Cardiac muscle cell (in vitro differentiated cells and primary cell): ENCODE measurements at regions not wholly inside any gene's neighbourhood (a gene's known extent, or its start where the extent isn't known, plus 50 kb on each side); places are given as distances from the start of the nearest gene placed in this dataset.

Experiments used
- DNase-seq, 2 donors: peaks; one replicate each; pipeline versions ENCODE4 v3.0.0 to v3.0.0-alpha.2; 2010 to 2017; ENCODE audit warnings: low read depth in 1 of 2, low spot score in 1 of 2
- H3K27ac ChIP-seq: fragments of 200-600 bp; sonication (generic); 2 replicates; pipeline ENCODE4 v1.5.1; 2016
- H3K27me3 ChIP-seq: fragments of 200-600 bp; sonication (generic); 2 replicates; pipeline ENCODE4 v1.6.0; 2016; ENCODE audit warnings: control low read depth
- H3K36me3 ChIP-seq: fragments of 200-600 bp; sonication (generic); 2 replicates; pipeline ENCODE4 v1.5.1; 2016; ENCODE audit warnings: control low read depth
- H3K4me1 ChIP-seq: fragments of 200-600 bp; sonication (generic); 2 replicates; pipeline ENCODE4 v1.8.1; 2017; ENCODE audit warnings: low read depth, mild to moderate bottlenecking, mixed run types
- H3K4me3 ChIP-seq: fragments of 200-600 bp; sonication (generic); 2 replicates; pipeline ENCODE4 v1.5.1; 2016; ENCODE audit warnings: mild to moderate bottlenecking
- H3K9me3 ChIP-seq: fragments of 200-600 bp; sonication (generic); 2 replicates; pipeline ENCODE4 v1.5.1; 2017; ENCODE audit warnings: low read depth, mild to moderate bottlenecking, control low read depth
- CTCF ChIP-seq: IDR thresholded peaks from 2 replicates; pipeline ENCODE4 v1.5.1; 2012; ENCODE audit warnings: low read depth, mild to moderate bottlenecking, low read length

GRCh38 chr2:104468846-104469245 lies 385.1 kb upstream of the POU3F3 start:
- Histone ChIP-seq H3K27ac (no peak overlapping the region), H3K9me3 (peaks cover 4% of the 10 kb centered on the region), H3K36me3 (no peaks in the 10 kb centered on the region), H3K4me3 (no peak overlapping the region), H3K27me3 (no peaks in the 10 kb centered on the region), H3K4me1 (no peaks in the 10 kb centered on the region)
- no peak for DNase-seq
- no peak for TF ChIP-seq CTCF

GRCh38 chr2:104472076-104472475 lies 381.8 kb upstream of the POU3F3 start:
- Histone ChIP-seq H3K27me3 (no peaks in the 10 kb centered on the region), H3K27ac (no peak overlapping the region)
- DNase-seq = no peak

GRCh38 chr2:104473546-104473945 lies 380.4 kb upstream of the POU3F3 start:
- no peak for TF ChIP-seq CTCF
- Histone ChIP-seq H3K27me3 (no peaks in the 10 kb centered on the region), H3K36me3 (no peaks in the 10 kb centered on the region), H3K4me1 (no peaks in the 10 kb centered on the region), H3K27ac (no peak overlapping the region), H3K4me3 (no peak overlapping the region), H3K9me3 (peaks cover 4% of the 10 kb centered on the region)
- DNase-seq = no peak

More at GRCh38 chr2:104472076-104472475, 381.8 kb upstream of the POU3F3 start:
- H3K36me3 ChIP-seq = no peaks in the 10 kb centered on the region
- no peak for TF ChIP-seq CTCF
- H3K9me3 ChIP-seq = peaks cover 4% of the 10 kb centered on the region
- H3K4me1 ChIP-seq = no peaks in the 10 kb centered on the region
- no peak overlapping the region for H3K4me3 ChIP-seq

- Histone ChIP-seq H3K4me3 (no peak overlapping the region), H3K4me1 (no peaks in the 10 kb centered on the region), H3K27ac (no peak overlapping the region), H3K27me3 (no peaks in the 10 kb centered on the region), H3K36me3 (no peaks in the 10 kb centered on the region), H3K9me3 (peaks cover 4% of the 10 kb centered on the region)
- DNase-seq = no peak
- TF ChIP-seq CTCF = no peak
Observed at GRCh38 chr2:104474716-104475115, 379.2 kb upstream of the POU3F3 start.

DNA sequence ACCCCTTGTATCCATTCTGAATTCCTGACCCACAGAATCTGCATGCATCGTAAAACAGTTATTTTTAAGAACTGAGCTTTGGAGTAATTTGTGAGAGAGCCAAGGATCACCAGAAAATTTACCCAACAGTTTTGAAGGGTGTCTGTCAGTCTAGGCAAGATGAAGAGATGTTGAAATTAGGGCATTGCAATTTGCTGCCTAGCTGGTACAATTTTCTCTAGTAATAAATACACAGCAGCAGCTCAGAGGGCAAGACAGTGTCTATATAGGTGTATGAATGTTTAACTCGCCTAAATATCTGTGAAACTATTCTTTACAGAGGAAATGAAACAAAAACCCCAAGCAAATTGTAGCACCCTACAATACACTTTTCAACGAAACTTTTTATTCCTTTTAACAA lies 377.8 kb upstream of the POU3F3 start:
- no peaks in the 10 kb centered on the region for H3K27me3 ChIP-seq
- H3K4me1 ChIP-seq = no peaks in the 10 kb centered on the region
- H3K36me3 ChIP-seq = no peaks in the 10 kb centered on the region
- no peak overlapping the region for H3K27ac ChIP-seq
- DNase-seq = no peak
- H3K9me3 ChIP-seq = peaks cover 4% of the 10 kb centered on the region
- TF ChIP-seq CTCF = no peak
- H3K4me3 ChIP-seq = no peak overlapping the region

- H3K36me3 ChIP-seq = no peaks in the 10 kb centered on the region
- no peaks in the 10 kb centered on the region for H3K4me1 ChIP-seq
- H3K27ac ChIP-seq = no peak overlapping the region
- DNase-seq = no peak
- peaks cover 4% of the 10 kb centered on the region for H3K9me3 ChIP-seq
- no peak overlapping the region for H3K4me3 ChIP-seq
- H3K27me3 ChIP-seq = no peaks in the 10 kb centered on the region
- TF ChIP-seq CTCF = no peak
Observed at GRCh38 chr2:104476563-104476988, 377.3 kb upstream of the POU3F3 start.
